HepG2 (cell line): ENCODE measurements at regions not wholly inside any gene's neighbourhood (a gene's known extent, or its start where the extent isn't known, plus 50 kb on each side); places are given as distances from the start of the nearest gene placed in this dataset.

Source experiments
- ATAC-seq: fragments of 200-7000 bp; cut with Tn5 transposase; 3 replicates; pipeline ENCODE4 v1.9.1; 2020; ENCODE audit warnings: mild to moderate bottlenecking, moderate library complexity
- BruUV-seq: library from RNA; stranded (reverse); fragments of 400-500 nt; replicated peaks from 2 replicates; lab custom pipeline; 2021; lab: Mats Ljungman, UMichigan
- CTCF ChIA-PET: fragments of 300-600 bp; formaldehyde crosslinking; extraction: SDS; loops from one replicate; lab custom pipeline; 2021; ENCODE audit warnings: low total read pairs, inconsistent platforms, low intra/inter-chr PET ratio; lab: Yijun Ruan, JAX
- POLR2A ChIA-PET: fragments of 350-600 bp; sonication (Branson Sonifier 250); formaldehyde crosslinking; loops from one replicate; lab custom pipeline; 2020; ENCODE audit warnings: antibody characterized with exemption, inconsistent platforms; lab: Yijun Ruan, JAX
- DNase-seq: peaks from one replicate; pipeline ENCODE4 v3.0.0-alpha.2; 2015; ENCODE audit warnings: low spot score
- FAIRE-seq: peaks from 3 replicates; lab custom pipeline; 2011; peaks lifted over from hg19 to GRCh38; lab: Jason Lieb, UNC
- H2AFZ ChIP-seq: one replicate; pipeline ENCODE4 v1.6.1; 2011; ENCODE audit warnings: low read length, inconsistent platforms
- H3K27ac ChIP-seq: fragments of 300-600 bp; 3 replicates; pipeline ENCODE4 v1.8.0; 2011; ENCODE audit warnings: mixed run types, mild to moderate bottlenecking, mixed read lengths, low read length, inconsistent platforms; ENCODE audit not compliant: insufficient read depth; ENCODE audit errors: extremely low read length
- H3K27me3 ChIP-seq, 2 experiments: fragments of 200-600 bp in 1 of 2; 2 replicates in 1 of 2; 3 replicates in 1 of 2; pipeline versions ENCODE4 v1.6.0 to v1.8.0; 2011; ENCODE audit warnings: low read length in 2 of 2, mild to moderate bottlenecking in 2 of 2, moderate library complexity in 2 of 2, inconsistent platforms in 1 of 2; ENCODE audit not compliant: insufficient read depth in 2 of 2, control insufficient read depth in 1 of 2
- H3K36me3 ChIP-seq, 2 experiments: fragments of 200-600 bp in 1 of 2; replicated peaks in 1 of 2; 2 replicates in 1 of 2; 3 replicates in 1 of 2; pipeline versions ENCODE4 v1.5.1 to v1.8.0; 2011; ENCODE audit warnings: low read length in 2 of 2, inconsistent platforms in 1 of 2; ENCODE audit not compliant: insufficient read depth in 2 of 2, control insufficient read depth in 1 of 2
- H3K4me1 ChIP-seq: 2 replicates; pipeline ENCODE4 v1.5.1; 2012; ENCODE audit warnings: low read length, inconsistent platforms; ENCODE audit not compliant: insufficient read depth
- H3K4me2 ChIP-seq: 2 replicates; pipeline ENCODE4 v1.6.0; 2011; ENCODE audit warnings: low read depth, low read length, inconsistent platforms
- H3K4me3 ChIP-seq, 3 experiments: fragments of 200-600 bp in 1 of 3; sonication (generic), shearing (Covaris generic) in 1 of 3; replicated peaks in 1 of 3; 2 replicates each; pipeline ENCODE4 v1.5.1; 2011 to 2016; ENCODE audit warnings: low read length in 3 of 3, inconsistent platforms in 2 of 3, low read depth in 2 of 3, mild to moderate bottlenecking in 2 of 3, control low read depth in 1 of 3, mixed read lengths in 1 of 3; ENCODE audit not compliant: insufficient read depth in 1 of 3
- H3K79me2 ChIP-seq: one replicate; pipeline ENCODE4 v1.6.1; 2011; ENCODE audit warnings: low read length, inconsistent platforms; ENCODE audit not compliant: insufficient read depth
- H3K9ac ChIP-seq: 2 replicates; pipeline ENCODE4 v1.6.0; 2011; ENCODE audit warnings: mild to moderate bottlenecking, low read depth, low read length, inconsistent platforms; ENCODE audit not compliant: insufficient read depth
- H3K9me3 ChIP-seq: 2 replicates; pipeline ENCODE4 v1.5.1; 2012; ENCODE audit warnings: mild to moderate bottlenecking, low read length
- H4K20me1 ChIP-seq: 2 replicates; pipeline ENCODE4 v1.6.0; 2011; ENCODE audit warnings: inconsistent platforms, mild to moderate bottlenecking, low read length, moderate library complexity; ENCODE audit not compliant: insufficient read depth
- ATRX ChIP-seq: sonication (generic); formaldehyde crosslinking; IDR thresholded peaks from 2 replicates; pipeline ENCODE4 v1.4.0; 2020; ENCODE audit warnings: missing genetic modification reagents, borderline replicate concordance
- HES4 ChIP-seq: sonication (generic); formaldehyde crosslinking; IDR thresholded peaks from 2 replicates; pipeline ENCODE4 v1.9.0; 2021; ENCODE audit warnings: mild to moderate bottlenecking, missing genetic modification reagents, borderline replicate concordance
- NR2F2 ChIP-seq: IDR thresholded peaks from 2 replicates; pipeline ENCODE4 v1.6.1; 2012; ENCODE audit warnings: low read depth, inconsistent platforms, borderline replicate concordance
- RXRA ChIP-seq: sonication (generic); formaldehyde crosslinking; IDR thresholded peaks from 2 replicates; pipeline ENCODE4 v1.5.1; 2020; ENCODE audit warnings: missing genetic modification reagents
- ZFYVE20 ChIP-seq: sonication (generic); formaldehyde crosslinking; IDR thresholded peaks from 2 replicates; pipeline ENCODE4 v1.8.0; 2023; ENCODE audit warnings: low read depth, mild to moderate bottlenecking, moderate library complexity, missing genetic modification reagents, borderline replicate concordance
- ZNF333 ChIP-seq: sonication (generic); formaldehyde crosslinking; IDR thresholded peaks from 2 replicates; pipeline ENCODE4 v1.4.0; 2020; ENCODE audit warnings: mild to moderate bottlenecking, missing genetic modification reagents, borderline replicate concordance
- ZNF562 ChIP-seq: sonication (generic); formaldehyde crosslinking; IDR thresholded peaks from 2 replicates; pipeline ENCODE4 v1.8.0; 2022; ENCODE audit warnings: missing genetic modification reagents, borderline replicate concordance
- WGBS: methylation state at CpG from one replicate; pipeline ENCODE4 v1.1.6; 2017; ENCODE audit warnings: low lambda C conversion rate; 5-methylcytosine and 5-hydroxymethylcytosine counted together
- in situ Hi-C: cut with HindIII; loops from 2 replicates; pipeline ENCODE4 v1.10.0; 2017; ENCODE audit warnings: low pct_unique_long_range_greater_than_20kb; ENCODE audit not compliant: extremely low pct_ligation_motif_present
- intact Hi-C: fragments of 100-400 bp; cut with micrococcal nuclease; formaldehyde crosslinking; loops from one replicate; pipeline ENCODE4 v1.10.0; 2022; ENCODE audit not compliant: unreplicated experiment

DNA sequence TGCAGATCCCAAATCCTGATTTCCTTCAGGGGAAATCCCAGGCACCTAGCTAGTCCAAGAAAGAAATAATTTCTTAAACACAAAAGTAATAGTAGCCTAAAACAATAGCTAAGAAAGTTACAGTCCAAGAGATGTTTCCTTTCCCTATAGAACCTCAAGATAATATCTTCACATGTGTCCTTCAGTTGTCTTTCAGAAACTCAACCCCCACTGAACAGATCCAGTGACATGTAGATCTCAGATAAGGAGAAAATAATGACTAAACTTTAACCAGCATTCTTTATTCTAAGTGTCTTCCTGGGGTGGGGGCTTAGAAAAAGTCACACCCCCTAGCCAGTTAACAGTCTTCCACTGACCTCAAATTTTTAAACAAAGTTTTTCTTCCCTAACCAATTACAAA lies 131.3 kb upstream of the ADRA1B start:
- Histone ChIP-seq H3K9me3 (no peaks in the 10 kb centered on the region), H3K36me3 (no peaks in the 10 kb centered on the region), H3K4me2 (no peak overlapping the region), H3K27me3 (peaks cover 0 to 14% of the 10 kb centered on the region in 2 experiments; a peak in 3 of 5 replicates), H3K4me3 (no peak overlapping the region), H2AFZ (no peak overlapping the region), H4K20me1 (no peaks in the 10 kb centered on the region), H3K27ac (no peak overlapping the region), H3K9ac (no peak overlapping the region), H3K4me1 (no peaks in the 10 kb centered on the region), H3K79me2 (no peaks in the 10 kb centered on the region)
- in situ Hi-C loops (no loop called here), intact Hi-C loops (no loop called here)
- no TSS peak for BruUV-seq
- DNase-seq (no peak), ATAC-seq (no peak), FAIRE-seq (no peak)
- TF ChIP-seq ZNF562 (CRISPR knock-in tag) (no peak), NR2F2 (no peak), ATRX (CRISPR knock-in tag) (no peak), HES4 (CRISPR knock-in tag) (no peak), ZNF333 (CRISPR knock-in tag) (no peak), RXRA (CRISPR knock-in tag) (no peak)
- POLR2A ChIA-PET, result no interaction called here
- CTCF ChIA-PET, result no interaction called here

DNA sequence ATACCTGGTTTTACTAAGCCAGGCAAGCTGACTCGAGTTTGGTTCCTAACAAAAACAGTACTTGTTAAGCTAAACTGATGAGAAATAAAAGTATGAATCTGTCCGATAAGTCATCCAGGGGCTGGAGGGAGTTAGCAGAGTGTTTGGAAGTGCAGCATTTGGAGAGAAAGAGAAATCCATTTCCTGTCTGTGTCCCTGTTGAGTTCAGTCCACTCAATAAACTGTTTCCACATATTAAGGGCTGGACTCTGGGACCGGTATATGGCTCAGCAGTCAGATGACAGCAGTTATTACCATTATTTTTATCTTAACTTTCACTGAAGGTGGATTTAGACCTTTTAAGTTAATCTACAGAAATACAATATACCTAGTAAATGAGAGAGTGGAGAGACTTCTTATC lies 130.6 kb upstream of the ADRA1B start:
- intact Hi-C loops (no loop called here), in situ Hi-C loops (no loop called here)
- H2AFZ ChIP-seq, result no peak overlapping the region
- no peaks in the 10 kb centered on the region for H3K79me2 ChIP-seq
- no peaks in the 10 kb centered on the region for H4K20me1 ChIP-seq
- 13% methylated on average over 3 of the region's 3 CpGs for WGBS
- TF ChIP-seq ZFYVE20 (CRISPR knock-in tag), result no peak
- BruUV-seq, result no TSS peak
- H3K4me3 ChIP-seq, result no peak overlapping the region
- H3K27ac ChIP-seq, result no peak overlapping the region
- ChIA-PET POLR2A (no interaction called here), CTCF (no interaction called here)
- no peaks in the 10 kb centered on the region for H3K36me3 ChIP-seq
- H3K9ac ChIP-seq, result no peak overlapping the region
- H3K4me1 ChIP-seq, result no peaks in the 10 kb centered on the region
- ATAC-seq, result no peak
- H3K9me3 ChIP-seq, result no peaks in the 10 kb centered on the region
- no peak for DNase-seq
- no peak for FAIRE-seq
- peaks cover 0 to 14% of the 10 kb centered on the region in 2 experiments; a peak in 3 of 5 replicates for H3K27me3 ChIP-seq
- H3K4me2 ChIP-seq, result no peak overlapping the region
